NOMO-1 (cell line): ENCODE measurements at regions not wholly inside any gene's neighbourhood (a gene's known extent, or its start where the extent isn't known, plus 50 kb on each side); places are given as distances from the start of the nearest gene placed in this dataset.
"Not testable (repeated sequence)": the region's sequence is repeated elsewhere in the genome, so short reads cannot be mapped to it uniquely, and the experiment has no call there.

Experiments used
- DNase-seq, 2 experiments: peaks; one replicate each; lab custom pipeline; 2025; ENCODE audit not compliant: unreplicated experiment in 2 of 2; lab: John Stamatoyannopoulos, UW

DNA sequence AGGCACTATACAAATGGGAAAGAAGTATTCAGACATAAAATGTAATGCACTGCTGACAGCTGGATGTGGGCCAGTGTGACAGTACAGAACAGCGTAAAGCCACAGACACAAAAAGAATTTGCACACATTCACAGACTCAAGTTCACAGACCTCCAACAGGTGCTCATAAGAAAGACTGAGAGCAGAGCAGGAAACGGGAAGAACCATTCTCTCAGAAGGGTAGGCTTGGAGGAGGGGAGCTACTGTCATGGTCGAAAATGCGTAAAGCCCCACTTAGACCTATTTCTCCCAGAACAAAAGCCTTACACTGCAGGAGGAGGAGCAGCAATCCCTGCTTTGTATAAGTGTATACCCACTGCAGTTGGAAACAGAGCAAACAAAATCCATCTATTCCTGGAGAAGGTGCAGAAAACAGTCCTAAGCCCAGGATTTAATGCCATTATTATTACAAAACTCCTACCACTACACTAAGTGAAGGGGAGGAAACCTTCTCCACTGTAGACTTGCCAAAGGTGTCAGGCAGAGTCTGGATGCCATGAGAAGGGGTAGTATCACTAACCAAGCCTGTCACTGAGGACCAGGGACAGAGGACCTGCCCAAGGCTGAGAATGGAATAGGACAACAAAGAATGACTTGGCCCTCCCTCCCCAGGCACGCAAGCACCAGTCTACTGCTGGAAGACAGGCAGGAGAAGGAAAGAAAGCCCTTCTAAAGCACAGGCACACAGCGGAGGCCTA is 103.0 kb upstream of the FAM25C start:
- DNase-seq: not testable (repeated sequence)

- DNase-seq: not testable (repeated sequence)
Observed at GRCh38 chr10:48098854-48099253, 99.3 kb upstream of the FAM25C start.

DNA sequence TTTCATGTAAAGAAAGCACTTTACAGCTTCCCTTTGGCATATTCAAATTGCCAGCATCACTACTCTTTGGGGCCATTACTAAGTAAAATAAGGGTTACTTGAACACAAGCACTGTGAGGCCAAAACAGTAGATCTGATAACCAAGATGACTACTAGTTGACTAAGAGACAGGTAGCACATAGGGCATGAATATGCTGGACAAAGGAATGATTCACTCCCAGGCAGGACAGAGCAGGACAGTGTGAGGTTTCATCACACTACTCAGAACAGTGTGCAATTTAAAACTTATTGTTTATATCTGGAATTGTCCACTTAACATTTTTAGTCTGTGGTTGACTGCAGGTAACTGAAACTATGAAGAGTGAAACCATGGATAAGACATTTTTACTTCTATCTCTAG is 91.1 kb upstream of the FAM25C start:
- not testable (repeated sequence) for DNase-seq

DNA sequence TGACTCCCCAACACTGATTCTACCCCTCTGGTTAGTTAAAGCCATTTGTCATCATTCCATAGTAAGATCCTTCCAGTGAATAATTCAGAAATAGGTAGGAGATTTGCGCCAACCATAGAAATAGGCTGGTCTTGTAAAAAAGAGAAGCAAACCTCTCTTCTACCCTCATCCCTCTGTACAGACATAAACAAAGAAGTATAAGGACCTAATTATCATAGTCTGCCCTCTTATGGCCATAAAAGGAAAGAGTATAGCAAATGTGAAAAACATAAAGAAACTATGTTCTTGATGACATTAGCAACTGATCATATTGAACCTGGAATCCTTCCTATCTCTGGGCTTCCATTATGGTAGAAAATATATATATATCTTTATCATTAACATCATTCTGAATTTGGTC is 88.5 kb upstream of the FAM25C start:
- DNase-seq: peak in 1 of 2 experiments; percentile 4

GRCh38 chr10:48084446-48084845 is 84.9 kb upstream of the FAM25C start:
- DNase-seq: not testable (repeated sequence)

- DNase-seq: not testable (repeated sequence)
Observed at GRCh38 chr10:48071228-48071627, 71.6 kb upstream of the FAM25C start.

DNA sequence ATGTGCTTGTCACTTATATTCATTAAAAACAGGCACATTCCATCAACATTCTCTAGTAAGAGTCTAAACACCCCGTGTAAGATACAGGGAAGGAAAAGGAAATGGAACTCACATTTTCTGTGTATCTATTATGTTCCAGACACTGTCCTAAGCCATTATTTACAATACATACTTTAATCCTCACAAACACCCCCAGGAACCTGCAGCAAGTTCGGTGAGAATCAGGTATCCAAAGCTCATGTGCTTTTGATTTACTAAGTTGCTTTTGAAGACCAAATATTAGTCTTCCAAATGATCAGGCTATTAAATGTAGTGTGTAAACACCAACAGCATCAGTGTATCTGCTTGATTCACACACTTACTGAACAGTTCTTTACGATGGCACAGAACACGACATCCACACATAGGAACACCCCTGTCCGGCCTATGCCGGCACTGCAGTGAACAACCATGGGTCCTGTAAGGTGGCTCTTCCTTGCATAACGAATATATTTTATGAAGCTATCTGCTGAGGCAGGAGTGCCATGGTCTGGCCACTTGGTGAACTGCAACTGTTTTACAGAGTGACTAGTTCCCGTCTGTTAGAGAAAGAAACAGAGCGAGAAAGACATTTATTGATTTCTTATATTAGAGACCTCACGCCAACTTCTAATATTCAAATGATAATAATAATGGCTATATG is 64.5 kb upstream of the FAM25C start:
- not testable (repeated sequence) for DNase-seq

GRCh38 chr10:48055395-48055794 is 55.8 kb upstream of the FAM25C start:
- DNase-seq: not testable (repeated sequence)
